ENCODE measurements at regions not wholly inside any gene's neighbourhood (a gene's known extent, or its start where the extent isn't known, plus 50 kb on each side); places are given as distances from the start of the nearest gene placed in this dataset.

- TF ChIP-seq, protein P1, sequence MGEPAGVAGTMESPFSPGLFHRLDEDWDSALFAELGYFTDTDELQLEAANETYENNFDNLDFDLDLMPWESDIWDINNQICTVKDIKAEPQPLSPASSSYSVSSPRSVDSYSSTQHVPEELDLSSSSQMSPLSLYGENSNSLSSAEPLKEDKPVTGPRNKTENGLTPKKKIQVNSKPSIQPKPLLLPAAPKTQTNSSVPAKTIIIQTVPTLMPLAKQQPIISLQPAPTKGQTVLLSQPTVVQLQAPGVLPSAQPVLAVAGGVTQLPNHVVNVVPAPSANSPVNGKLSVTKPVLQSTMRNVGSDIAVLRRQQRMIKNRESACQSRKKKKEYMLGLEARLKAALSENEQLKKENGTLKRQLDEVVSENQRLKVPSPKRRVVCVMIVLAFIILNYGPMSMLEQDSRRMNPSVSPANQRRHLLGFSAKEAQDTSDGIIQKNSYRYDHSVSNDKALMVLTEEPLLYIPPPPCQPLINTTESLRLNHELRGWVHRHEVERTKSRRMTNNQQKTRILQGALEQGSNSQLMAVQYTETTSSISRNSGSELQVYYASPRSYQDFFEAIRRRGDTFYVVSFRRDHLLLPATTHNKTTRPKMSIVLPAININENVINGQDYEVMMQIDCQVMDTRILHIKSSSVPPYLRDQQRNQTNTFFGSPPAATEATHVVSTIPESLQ (CRISPR knock-in tag; IDR thresholded peaks at IDR 0.05): no peak
- no peak for TF ChIP-seq NR1H2 (CRISPR knock-in tag; IDR thresholded peaks at IDR 0.05)
- TF ChIP-seq ZNF423 (CRISPR knock-in tag; IDR thresholded peaks at IDR 0.05): no peak
- TF ChIP-seq TP53 (CRISPR knock-in tag; IDR thresholded peaks at IDR 0.05): no peak
- no peak for TF ChIP-seq ETV6 (CRISPR knock-in tag; IDR thresholded peaks at IDR 0.05)
- TF ChIP-seq SP1 (CRISPR knock-in tag; conservative IDR thresholded peaks at IDR 0.05): no peak
- TF ChIP-seq ELF4 (CRISPR knock-in tag; IDR thresholded peaks at IDR 0.05; ENCODE audit: low read depth): no peak
- TF ChIP-seq ATF3 (CRISPR knock-in tag; conservative IDR thresholded peaks at IDR 0.05): no peak
- TF ChIP-seq ZNF317 (CRISPR knock-in tag; IDR thresholded peaks at IDR 0.05; ENCODE audit: borderline replicate concordance, low read depth): no peak
- no peak for TF ChIP-seq CTCF (IDR thresholded peaks at IDR 0.05)
- no peak for TF ChIP-seq CREB1 (CRISPR knock-in tag; IDR thresholded peaks at IDR 0.05)
- TF ChIP-seq TEAD4 (CRISPR knock-in tag; IDR thresholded peaks at IDR 0.05): no peak
- no peak for TF ChIP-seq MAX (CRISPR knock-in tag; IDR thresholded peaks at IDR 0.05)
Measured at GRCh38 chr10:55766212-55766611, 594.8 kb downstream of the ZWINT start.

Measured in WTC11 (cell line).